ENCODE measurements at regions not wholly inside any gene's neighbourhood (a gene's known extent, or its start where the extent isn't known, plus 50 kb on each side); places are given as distances from the start of the nearest gene placed in this dataset.

DNA sequence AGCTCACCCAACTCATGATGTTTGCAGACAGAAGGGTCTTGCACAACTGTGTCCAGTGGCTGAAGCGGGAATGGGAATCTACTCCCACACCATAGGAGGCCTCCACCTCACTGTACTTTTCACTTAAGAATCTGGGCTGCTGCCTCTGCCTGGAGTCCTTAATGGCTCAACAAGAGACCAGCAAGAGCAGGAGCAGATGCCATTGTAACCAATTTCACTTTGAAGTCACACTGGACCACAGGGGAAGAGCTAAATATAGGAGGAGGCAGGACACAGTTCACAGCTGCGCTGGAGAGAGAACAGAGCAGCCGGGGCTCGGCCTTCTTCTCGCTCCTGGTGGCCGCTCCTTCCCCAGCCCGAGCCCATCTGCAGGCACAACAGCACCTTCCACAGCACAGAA is 120.4 kb downstream of the SIPA1L2 start:
- TF ChIP-seq CSDC2 (CRISPR knock-in tag; IDR thresholded peaks at IDR 0.05) (no peak), ZFP3 (CRISPR knock-in tag; IDR thresholded peaks at IDR 0.05) (no peak), ZNF565 (CRISPR knock-in tag; conservative IDR thresholded peaks at IDR 0.05; ENCODE audit: low read depth) (no peak), TOX (CRISPR knock-in tag; IDR thresholded peaks at IDR 0.05; ENCODE audit: borderline replicate concordance) (no peak), RARB (CRISPR knock-in tag; IDR thresholded peaks at IDR 0.05) (no peak), GLIS3 (CRISPR knock-in tag; IDR thresholded peaks at IDR 0.05) (no peak)
